ENCODE measurements at regions not wholly inside any gene's neighbourhood (a gene's known extent, or its start where the extent isn't known, plus 50 kb on each side); places are given as distances from the start of the nearest gene placed in this dataset.
"Not testable (repeated sequence)": the region's sequence is repeated elsewhere in the genome, so short reads cannot be mapped to it uniquely, and the experiment has no call there.

DNA sequence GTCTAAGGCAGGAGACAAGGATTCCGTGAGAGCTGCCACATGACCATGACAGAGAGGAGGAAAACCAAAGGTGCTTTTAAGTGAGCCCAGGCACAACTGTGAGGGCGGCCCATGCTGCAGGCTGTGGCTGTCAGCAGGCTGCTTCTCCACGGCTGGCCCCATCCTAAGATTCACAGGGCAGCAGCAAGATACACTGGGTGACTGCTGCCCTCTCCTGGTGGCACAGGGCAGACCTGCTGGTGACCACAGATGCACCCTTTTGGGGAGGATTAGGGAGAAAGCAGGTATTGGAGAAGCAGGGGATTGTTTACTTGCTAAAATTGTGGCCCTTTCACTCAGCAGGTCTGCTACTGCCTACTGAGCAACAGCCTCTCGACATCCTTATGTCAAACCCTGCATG is 125.4 kb upstream of the ALDH3B2 start:
- TF ChIP-seq, protein P1, sequence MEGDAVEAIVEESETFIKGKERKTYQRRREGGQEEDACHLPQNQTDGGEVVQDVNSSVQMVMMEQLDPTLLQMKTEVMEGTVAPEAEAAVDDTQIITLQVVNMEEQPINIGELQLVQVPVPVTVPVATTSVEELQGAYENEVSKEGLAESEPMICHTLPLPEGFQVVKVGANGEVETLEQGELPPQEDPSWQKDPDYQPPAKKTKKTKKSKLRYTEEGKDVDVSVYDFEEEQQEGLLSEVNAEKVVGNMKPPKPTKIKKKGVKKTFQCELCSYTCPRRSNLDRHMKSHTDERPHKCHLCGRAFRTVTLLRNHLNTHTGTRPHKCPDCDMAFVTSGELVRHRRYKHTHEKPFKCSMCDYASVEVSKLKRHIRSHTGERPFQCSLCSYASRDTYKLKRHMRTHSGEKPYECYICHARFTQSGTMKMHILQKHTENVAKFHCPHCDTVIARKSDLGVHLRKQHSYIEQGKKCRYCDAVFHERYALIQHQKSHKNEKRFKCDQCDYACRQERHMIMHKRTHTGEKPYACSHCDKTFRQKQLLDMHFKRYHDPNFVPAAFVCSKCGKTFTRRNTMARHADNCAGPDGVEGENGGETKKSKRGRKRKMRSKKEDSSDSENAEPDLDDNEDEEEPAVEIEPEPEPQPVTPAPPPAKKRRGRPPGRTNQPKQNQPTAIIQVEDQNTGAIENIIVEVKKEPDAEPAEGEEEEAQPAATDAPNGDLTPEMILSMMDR (IDR thresholded peaks at IDR 0.05; ENCODE audit: low read depth, low read length) = peak; percentile 38
- H3K4me3 ChIP-seq (replicated peaks in 1 of 2; ENCODE audit: low read depth in 2 of 2, low read length in 2 of 2); DNase-seq (ENCODE audit: low read depth in 2 of 2): not testable (repeated sequence)

DNA sequence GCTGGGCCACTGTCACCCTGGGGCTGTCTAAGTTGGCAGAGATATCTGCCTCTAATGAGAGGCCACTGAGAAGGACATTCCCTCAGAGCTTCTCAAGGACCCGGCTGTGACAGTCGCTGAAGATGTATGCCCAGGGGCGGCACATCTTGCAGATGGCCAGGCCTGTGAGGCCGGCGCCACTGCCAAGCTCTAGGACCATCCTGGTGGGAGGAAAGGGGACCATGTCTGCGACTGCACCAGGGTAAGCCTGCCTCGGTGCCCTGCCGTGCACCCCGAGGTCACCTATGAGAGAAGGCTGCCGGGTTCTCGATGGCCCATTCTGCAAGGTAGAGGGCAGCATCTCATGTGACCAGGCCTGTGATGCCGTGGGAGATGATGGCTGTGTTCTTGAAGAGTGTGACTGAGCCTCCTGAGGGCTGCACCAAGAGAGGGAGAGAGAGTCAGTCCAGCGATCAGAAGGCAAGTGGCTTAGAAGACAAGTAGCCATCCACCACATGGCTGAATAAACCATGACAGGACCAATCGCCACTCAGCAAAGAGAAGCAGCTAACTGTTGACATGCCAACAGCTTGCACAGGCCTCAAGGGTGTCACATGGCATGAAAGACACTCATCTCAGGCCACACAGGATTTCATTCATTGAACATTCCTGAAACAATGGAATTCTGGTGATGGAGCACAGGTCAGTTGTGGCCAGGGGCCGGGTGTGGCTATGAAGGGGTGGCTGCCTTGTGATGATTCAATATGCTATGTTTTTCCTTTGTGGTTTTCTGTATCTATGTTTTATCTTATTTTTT is 123.5 kb upstream of the ALDH3B2 start:
- DNase-seq (ENCODE audit: low read depth in 2 of 2) = peak; percentile 40 to 47
- H3K4me3 ChIP-seq (replicated peaks in 1 of 2; ENCODE audit: low read depth in 2 of 2, low read length in 2 of 2) = not testable (repeated sequence)

DNA sequence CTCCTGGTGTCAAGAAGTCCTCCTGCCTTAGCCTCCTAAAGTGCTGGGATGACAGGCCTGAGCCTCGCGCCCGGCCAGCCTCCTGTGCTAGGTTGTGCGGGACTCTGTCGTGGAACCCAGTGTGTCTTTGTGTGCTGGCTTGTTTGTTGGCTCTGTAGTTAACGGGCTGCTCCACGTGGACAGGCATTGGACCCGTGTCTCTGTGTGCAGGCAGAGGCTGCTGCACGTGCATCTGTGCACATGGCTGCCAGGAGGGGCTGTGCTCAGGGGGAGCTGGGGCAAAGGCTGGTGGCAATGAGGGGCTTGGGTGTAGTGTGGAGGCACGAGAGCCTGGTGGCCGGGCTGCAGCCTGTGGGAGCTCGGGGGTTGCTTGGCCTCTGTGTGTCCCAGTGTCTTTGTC is 121.3 kb upstream of the ALDH3B2 start:
- TF ChIP-seq, protein P1 (IDR thresholded peaks at IDR 0.05; ENCODE audit: low read depth, low read length) = no peak
- no peak overlapping the region for H3K4me3 ChIP-seq (replicated peaks in 1 of 2; ENCODE audit: low read depth in 2 of 2, low read length in 2 of 2)
- DNase-seq (ENCODE audit: low read depth in 2 of 2) = no peak

DNA sequence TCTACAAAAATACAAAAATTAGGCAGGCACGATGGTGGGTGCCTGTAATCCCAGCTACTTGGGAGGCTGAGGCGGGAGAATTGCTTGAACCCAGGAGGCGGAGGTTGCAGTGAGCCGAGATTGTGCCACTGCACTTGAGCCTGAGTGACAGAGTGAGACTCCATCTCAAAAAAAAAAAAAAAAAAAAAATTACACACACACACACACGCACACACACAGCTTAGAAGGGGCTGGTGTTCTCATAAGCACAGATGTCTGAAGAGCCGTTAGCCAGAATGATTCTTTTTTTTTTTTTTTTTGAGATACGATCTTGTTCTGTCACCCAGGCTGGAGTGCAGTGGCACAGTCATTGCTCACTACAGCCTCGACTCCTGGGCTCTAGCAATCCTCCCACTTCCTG is 119.3 kb upstream of the ALDH3B2 start:
- H3K4me3 ChIP-seq (replicated peaks in 1 of 2; ENCODE audit: low read depth in 2 of 2, low read length in 2 of 2); DNase-seq (ENCODE audit: low read depth in 2 of 2): not testable (repeated sequence)

DNA sequence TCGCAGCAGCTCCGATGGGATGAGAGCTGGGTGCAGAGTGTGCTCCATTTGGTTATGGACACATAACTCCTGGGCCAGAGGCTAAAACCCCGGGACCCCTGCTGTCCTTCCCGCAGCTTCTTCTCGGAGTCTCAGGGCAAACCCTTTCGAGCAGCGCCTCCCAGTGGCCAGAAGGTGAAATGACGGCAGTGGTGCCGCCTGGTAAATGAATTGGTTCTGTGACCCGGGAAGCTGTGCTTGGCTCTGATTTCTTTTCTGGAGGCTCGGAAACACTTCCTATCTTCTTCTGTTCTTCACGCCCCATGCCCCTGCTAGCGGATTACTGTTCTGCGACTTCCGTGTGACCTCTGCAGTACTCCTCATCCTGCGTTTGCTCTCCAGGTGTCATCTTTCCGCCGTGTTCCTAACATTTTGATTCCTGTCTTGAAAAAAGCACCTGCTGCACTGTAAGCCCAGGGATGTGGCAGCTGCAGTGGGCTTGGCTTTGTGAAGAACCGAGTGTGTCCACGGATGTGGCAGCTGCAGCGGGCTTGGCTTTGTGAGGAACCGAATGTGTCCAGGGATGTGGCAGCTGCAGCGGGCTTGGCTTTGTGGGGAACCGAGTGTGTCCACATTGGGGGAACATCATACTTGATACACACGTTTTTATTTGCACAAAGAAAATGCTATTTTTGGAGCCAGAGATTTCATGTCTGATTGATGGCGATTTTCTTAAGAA is 118.0 kb upstream of the ALDH3B2 start:
- not testable (repeated sequence) for H3K4me3 ChIP-seq (replicated peaks in 1 of 2; ENCODE audit: low read depth in 2 of 2, low read length in 2 of 2); DNase-seq (ENCODE audit: low read depth in 2 of 2)
- TF ChIP-seq, protein P1 (IDR thresholded peaks at IDR 0.05; ENCODE audit: low read depth, low read length) = peak; percentile 46

DNA sequence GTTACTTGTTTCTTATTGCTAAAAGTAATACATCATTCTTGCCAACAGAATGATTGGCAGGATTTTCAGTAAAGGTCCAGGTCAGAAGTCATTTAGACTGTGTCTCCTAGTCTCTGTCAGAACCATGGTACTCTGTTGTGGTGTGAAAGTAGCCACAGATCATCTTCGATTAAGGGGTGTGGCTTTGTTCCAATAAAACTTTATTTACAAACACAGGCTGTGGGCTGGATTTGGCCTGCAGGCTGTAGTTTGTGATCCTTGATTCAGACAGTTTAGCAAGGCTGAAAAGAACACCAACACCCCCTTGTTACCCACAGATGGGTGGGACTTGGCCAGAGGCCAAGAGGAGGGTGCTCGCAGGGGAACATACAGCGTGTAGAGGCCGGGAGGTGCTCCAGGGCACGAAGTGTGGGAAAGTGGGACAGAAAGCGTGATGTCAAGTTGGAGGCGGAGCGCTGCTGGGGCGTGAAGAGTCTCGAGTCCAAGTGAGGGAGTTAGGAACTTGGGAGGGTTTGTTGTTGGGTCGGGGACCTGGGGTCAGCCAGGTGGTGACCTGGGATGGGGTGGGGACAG is 117.3 kb upstream of the ALDH3B2 start:
- not testable (repeated sequence) for H3K4me3 ChIP-seq (replicated peaks in 1 of 2; ENCODE audit: low read depth in 2 of 2, low read length in 2 of 2)
- DNase-seq (ENCODE audit: low read depth in 2 of 2) = peak in 1 of 2 donors; percentile 6

DNA sequence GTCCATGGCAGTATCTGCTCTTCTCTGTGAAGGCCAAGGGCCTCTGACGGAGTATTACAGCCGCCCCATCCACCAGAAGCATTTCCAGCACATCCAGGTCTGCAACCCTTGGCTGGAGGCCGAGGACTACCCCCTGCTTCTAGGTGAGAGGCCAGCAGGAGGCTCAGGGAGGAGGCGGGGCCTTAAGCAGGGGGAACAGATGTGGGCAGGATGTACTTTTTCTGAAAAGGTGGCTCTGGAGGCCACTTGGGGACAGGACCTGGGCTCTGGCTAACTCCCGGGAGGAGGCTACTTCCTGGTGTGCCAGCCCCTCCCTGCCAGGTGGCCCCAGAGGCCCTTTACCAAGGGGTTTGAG is 113.9 kb upstream of the ALDH3B2 start:
- DNase-seq (ENCODE audit: low read depth in 2 of 2) = not testable (repeated sequence)

DNA sequence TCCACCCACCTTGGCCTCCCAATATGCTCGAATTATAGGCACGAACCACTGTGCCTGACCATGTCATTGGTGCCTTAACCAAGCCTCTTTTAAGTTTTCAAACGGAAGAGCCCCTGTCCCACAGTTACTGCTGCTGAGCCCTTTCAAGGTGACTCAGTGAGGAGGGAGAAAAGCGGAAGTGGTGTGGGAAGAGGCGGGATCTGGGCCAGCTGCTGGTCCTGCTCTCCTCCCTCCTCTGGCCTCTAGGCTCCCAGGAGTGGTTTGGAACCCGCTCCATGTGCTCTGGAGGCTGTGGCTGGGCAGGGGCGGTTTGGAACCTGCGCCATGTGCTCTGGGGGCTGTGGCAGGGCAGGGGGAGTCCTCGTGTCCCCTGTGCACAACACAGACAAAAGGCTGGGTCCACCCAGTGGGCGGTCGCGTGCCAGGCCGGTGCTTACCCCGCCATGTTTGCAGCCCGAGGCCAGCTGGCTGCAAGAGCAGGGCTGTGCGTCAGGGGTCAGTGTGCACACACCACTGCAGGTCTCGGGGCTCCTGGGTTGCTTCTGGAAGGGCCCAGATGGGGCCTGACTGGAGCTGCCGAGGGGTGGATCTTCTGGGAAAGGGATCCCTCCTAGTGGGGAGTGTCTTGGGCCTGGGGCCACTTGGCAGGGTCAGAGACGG is 113.4 kb upstream of the ALDH3B2 start:
- not testable (repeated sequence) for DNase-seq (ENCODE audit: low read depth in 2 of 2)

More for the DNA sequence above, 113.9 kb upstream of the ALDH3B2 start:
- not testable (repeated sequence) for H3K4me3 ChIP-seq (replicated peaks in 1 of 2; ENCODE audit: low read depth in 2 of 2, low read length in 2 of 2)

DNA sequence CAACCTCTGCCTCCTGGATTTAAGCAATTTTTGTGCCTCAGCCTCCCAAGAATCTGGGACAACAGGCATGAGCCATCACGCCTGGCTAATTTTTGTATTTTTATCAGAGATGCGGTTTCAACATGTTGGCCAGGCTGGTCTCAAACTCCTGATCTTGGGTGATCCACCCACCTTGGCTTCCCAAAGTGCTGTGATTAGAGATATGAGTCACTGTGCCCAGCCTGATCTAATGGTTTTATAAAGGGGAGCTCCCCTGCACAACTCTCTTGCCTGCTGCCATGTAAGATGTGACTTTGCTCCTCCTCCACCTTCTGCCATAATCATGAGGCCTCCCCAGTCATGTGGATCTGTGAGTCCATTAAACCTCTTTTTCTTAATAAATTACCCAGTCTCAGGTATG is 107.5 kb upstream of the ALDH3B2 start:
- not testable (repeated sequence) for H3K4me3 ChIP-seq (replicated peaks in 1 of 2; ENCODE audit: low read depth in 2 of 2, low read length in 2 of 2); DNase-seq (ENCODE audit: low read depth in 2 of 2)

More for the DNA sequence above, 113.4 kb upstream of the ALDH3B2 start:
- H3K4me3 ChIP-seq (replicated peaks in 1 of 2; ENCODE audit: low read depth in 2 of 2, low read length in 2 of 2) = not testable (repeated sequence)

DNA sequence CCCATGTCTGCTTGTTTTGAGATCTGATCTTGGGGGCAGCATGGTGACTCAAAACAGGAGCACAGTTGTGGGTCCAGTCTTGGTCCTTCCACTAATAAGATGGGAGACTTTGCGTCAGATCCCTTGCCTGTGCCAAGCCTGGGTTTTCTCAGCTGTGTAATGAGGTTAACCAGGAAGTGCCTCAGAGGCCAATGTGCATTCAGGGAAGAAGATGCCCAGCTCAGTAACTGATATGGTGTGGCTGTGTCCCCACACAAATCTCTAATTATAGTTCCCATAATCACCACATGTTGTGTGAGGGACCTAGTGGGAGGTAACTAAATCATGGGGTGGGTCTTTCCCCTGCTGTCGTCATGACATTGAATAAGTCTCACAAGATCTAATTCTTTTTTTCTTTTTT is 107.1 kb upstream of the ALDH3B2 start:
- not testable (repeated sequence) for H3K4me3 ChIP-seq (replicated peaks in 1 of 2; ENCODE audit: low read depth in 2 of 2, low read length in 2 of 2); DNase-seq (ENCODE audit: low read depth in 2 of 2)

All from cardiac fibroblast (primary cell).